Breast epithelium (tissue), 3 donors: ENCODE measurements at regions not wholly inside any gene's neighbourhood (a gene's known extent, or its start where the extent isn't known, plus 50 kb on each side); places are given as distances from the start of the nearest gene placed in this dataset.

Source experiments
- POLR2AphosphoS5 ChIP-seq, 3 donors: sonication (generic); formaldehyde crosslinking; IDR thresholded peaks; one replicate each; pipeline ENCODE4 v1.6.1; 2017; ENCODE audit warnings: antibody characterized with exemption in 3 of 3
- TF ChIP-seq, protein P1 (sequence below), 3 donors: fragments of 450-650 bp; IDR thresholded peaks; one replicate each; pipeline ENCODE4 v1.5.1; 2016 to 2017; ENCODE audit warnings: antibody characterized with exemption in 3 of 3, mild to moderate bottlenecking in 3 of 3, moderate library complexity in 3 of 3

DNA sequence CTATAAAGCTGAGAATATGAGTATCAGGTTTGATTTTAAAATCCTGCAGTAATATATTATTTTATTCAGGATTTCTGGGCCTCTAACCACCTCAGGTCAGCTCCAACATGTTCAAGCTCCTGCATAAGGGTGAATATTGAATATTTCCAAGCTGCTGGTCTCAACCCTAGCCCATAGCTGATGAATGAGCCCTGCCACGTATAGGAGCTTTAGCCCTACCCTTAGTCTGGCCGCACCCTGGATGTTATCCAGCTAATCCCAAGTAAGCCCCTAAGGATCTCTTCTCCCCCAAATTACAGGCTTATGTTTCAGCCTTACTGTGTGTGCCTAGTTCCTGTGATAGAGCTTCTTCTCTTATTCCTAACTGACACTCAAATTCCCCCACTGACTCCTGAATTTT is 240.6 kb downstream of the KCTD12 start:
- TF ChIP-seq, protein P1, sequence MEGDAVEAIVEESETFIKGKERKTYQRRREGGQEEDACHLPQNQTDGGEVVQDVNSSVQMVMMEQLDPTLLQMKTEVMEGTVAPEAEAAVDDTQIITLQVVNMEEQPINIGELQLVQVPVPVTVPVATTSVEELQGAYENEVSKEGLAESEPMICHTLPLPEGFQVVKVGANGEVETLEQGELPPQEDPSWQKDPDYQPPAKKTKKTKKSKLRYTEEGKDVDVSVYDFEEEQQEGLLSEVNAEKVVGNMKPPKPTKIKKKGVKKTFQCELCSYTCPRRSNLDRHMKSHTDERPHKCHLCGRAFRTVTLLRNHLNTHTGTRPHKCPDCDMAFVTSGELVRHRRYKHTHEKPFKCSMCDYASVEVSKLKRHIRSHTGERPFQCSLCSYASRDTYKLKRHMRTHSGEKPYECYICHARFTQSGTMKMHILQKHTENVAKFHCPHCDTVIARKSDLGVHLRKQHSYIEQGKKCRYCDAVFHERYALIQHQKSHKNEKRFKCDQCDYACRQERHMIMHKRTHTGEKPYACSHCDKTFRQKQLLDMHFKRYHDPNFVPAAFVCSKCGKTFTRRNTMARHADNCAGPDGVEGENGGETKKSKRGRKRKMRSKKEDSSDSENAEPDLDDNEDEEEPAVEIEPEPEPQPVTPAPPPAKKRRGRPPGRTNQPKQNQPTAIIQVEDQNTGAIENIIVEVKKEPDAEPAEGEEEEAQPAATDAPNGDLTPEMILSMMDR (IDR thresholded peaks at IDR 0.05) = no peak
- TF ChIP-seq POLR2AphosphoS5 (IDR thresholded peaks at IDR 0.05) = no peak
